Activated B cell treated with CpG ODN at 0.5 μM for 24 hours (primary cell): ENCODE measurements at regions not wholly inside any gene's neighbourhood (a gene's known extent, or its start where the extent isn't known, plus 50 kb on each side); places are given as distances from the start of the nearest gene placed in this dataset.

ENCODE experiments used
- ATAC-seq: fragments of 200-7000 bp; cut with Tn5 transposase; one replicate; pipeline ENCODE4 v1.10.0; 2021; ENCODE audit warnings: low read depth, mild to moderate bottlenecking, moderate library complexity
- CTCF ChIA-PET: fragments of 350-600 bp; sonication (Branson Sonifier 250); formaldehyde crosslinking; loops from one replicate; lab custom pipeline; 2021; ENCODE audit warnings: antibody characterized with exemption; lab: Charles Lee
- POLR2A ChIA-PET: fragments of 350-600 bp; sonication (Branson Sonifier 250); formaldehyde crosslinking; loops from one replicate; lab custom pipeline; 2021; ENCODE audit warnings: antibody characterized with exemption; lab: Charles Lee
- DNase-seq: peaks from one replicate; pipeline ENCODE4 v3.0.0; 2022
- H3K27ac Mint-ChIP-seq: one replicate; pipeline ENCODE4 v1.8.0; 2020; ENCODE audit warnings: mixed read lengths
- H3K27me3 Mint-ChIP-seq: one replicate; pipeline ENCODE4 v1.8.0; 2021; ENCODE audit warnings: mixed read lengths
- H3K36me3 Mint-ChIP-seq: one replicate; pipeline ENCODE4 v1.8.0; 2021; ENCODE audit warnings: low read depth, mixed read lengths
- H3K4me1 Mint-ChIP-seq: one replicate; pipeline ENCODE4 v1.8.0; 2021; ENCODE audit warnings: mixed read lengths
- H3K4me3 Mint-ChIP-seq: one replicate; pipeline ENCODE4 v1.8.0; 2020; ENCODE audit warnings: mild to moderate bottlenecking, mixed read lengths
- H3K9me3 Mint-ChIP-seq: one replicate; pipeline ENCODE4 v1.8.0; 2020; ENCODE audit warnings: mixed read lengths
- intact Hi-C: fragments of 100-400 bp; cut with micrococcal nuclease; formaldehyde crosslinking; loops from one replicate; pipeline ENCODE4 v1.15.1; 2024
- TF ChIP-seq, protein P1 (sequence below): fragments of 200-600 bp; IDR thresholded peaks from one replicate; pipeline ENCODE4 v1.8.0; 2022; ENCODE audit warnings: antibody characterized with exemption, mild to moderate bottlenecking

GRCh38 chr10:8498881-8499280 lies 444.4 kb downstream of the GATA3 start:
- intact Hi-C loops, result no loop called here
- DNase-seq (no peak), ATAC-seq (no peak)
- H3K36me3 Mint-ChIP-seq, result no peaks in the 10 kb centered on the region
- no peaks in the 10 kb centered on the region for H3K4me1 Mint-ChIP-seq
- ChIA-PET CTCF (no interaction called here), POLR2A (no interaction called here)
- H3K9me3 Mint-ChIP-seq, result no peaks in the 10 kb centered on the region
- H3K27me3 Mint-ChIP-seq, result no peaks in the 10 kb centered on the region
- no peak overlapping the region for H3K27ac Mint-ChIP-seq
- TF ChIP-seq, protein P1, sequence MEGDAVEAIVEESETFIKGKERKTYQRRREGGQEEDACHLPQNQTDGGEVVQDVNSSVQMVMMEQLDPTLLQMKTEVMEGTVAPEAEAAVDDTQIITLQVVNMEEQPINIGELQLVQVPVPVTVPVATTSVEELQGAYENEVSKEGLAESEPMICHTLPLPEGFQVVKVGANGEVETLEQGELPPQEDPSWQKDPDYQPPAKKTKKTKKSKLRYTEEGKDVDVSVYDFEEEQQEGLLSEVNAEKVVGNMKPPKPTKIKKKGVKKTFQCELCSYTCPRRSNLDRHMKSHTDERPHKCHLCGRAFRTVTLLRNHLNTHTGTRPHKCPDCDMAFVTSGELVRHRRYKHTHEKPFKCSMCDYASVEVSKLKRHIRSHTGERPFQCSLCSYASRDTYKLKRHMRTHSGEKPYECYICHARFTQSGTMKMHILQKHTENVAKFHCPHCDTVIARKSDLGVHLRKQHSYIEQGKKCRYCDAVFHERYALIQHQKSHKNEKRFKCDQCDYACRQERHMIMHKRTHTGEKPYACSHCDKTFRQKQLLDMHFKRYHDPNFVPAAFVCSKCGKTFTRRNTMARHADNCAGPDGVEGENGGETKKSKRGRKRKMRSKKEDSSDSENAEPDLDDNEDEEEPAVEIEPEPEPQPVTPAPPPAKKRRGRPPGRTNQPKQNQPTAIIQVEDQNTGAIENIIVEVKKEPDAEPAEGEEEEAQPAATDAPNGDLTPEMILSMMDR, result no peak
- H3K4me3 Mint-ChIP-seq, result no peak overlapping the region

DNA sequence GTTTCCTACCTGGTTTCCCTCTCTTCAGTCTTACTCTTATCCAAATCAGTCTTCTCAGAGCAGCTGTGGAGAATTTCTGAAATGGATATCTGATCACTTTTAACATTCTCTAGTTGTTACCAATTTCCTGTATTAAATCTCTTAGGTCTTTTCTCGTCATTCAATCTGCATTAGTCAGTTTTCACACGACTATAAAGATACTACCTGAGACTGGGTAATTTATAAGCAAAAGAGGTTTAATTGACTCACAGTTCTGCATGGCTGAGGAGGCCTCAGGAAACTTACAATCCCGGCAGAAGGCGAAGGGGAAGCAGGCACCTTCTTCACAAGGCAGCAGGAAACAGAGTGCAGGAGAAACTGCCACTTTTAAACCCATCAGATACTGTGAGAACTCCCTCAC lies 444.8 kb downstream of the GATA3 start:
- no peaks in the 10 kb centered on the region for H3K9me3 Mint-ChIP-seq
- ChIA-PET POLR2A (no interaction called here), CTCF (no interaction called here)
- no peak for ATAC-seq
- no peaks in the 10 kb centered on the region for H3K36me3 Mint-ChIP-seq
- intact Hi-C loops, result no loop called here
- no peaks in the 10 kb centered on the region for H3K4me1 Mint-ChIP-seq
- no peaks in the 10 kb centered on the region for H3K27me3 Mint-ChIP-seq
- TF ChIP-seq, protein P1, result no peak
- H3K27ac Mint-ChIP-seq, result no peak overlapping the region
- no peak overlapping the region for H3K4me3 Mint-ChIP-seq
- DNase-seq, result no peak

- TF ChIP-seq, protein P1, result no peak
- Mint-ChIP-seq H3K27me3 (no peaks in the 10 kb centered on the region), H3K36me3 (no peaks in the 10 kb centered on the region), H3K9me3 (no peaks in the 10 kb centered on the region), H3K4me3 (no peak overlapping the region), H3K4me1 (no peaks in the 10 kb centered on the region), H3K27ac (no peak overlapping the region)
- CTCF ChIA-PET, result no interaction called here
- intact Hi-C loops, result no loop called here
- ATAC-seq (no peak), DNase-seq (no peak)
- POLR2A ChIA-PET, result no interaction called here
Measured at GRCh38 chr10:8499752-8500390, 445.4 kb downstream of the GATA3 start.

GRCh38 chr10:8502573-8502972 lies 448.1 kb downstream of the GATA3 start:
- Mint-ChIP-seq H3K4me3 (no peak overlapping the region), H3K27ac (no peak overlapping the region), H3K4me1 (no peaks in the 10 kb centered on the region), H3K9me3 (no peaks in the 10 kb centered on the region), H3K36me3 (no peaks in the 10 kb centered on the region), H3K27me3 (no peaks in the 10 kb centered on the region)
- DNase-seq (no peak), ATAC-seq (no peak)
- intact Hi-C loops, result no loop called here
- CTCF ChIA-PET, result no interaction called here
- TF ChIP-seq, protein P1, result no peak
- POLR2A ChIA-PET, result no interaction called here

DNA sequence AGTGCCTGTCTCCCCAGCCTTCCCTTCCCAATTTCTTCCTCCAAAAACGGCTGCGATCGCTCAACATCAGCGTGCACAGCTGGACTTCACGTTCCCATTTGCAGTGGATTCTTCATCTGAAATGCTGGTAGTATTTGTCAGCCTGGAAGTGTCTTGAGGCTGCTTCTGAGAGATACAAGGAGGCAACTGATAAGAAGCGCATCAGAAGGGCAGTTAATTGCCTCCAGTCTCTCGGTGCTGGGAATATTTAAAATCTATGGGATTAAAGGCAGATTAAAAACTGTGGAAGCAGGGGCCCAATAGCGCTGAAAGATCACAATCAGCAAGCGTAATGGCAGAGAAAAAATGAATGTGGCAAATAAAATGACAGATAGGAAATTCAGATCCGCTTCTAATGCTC lies 450.0 kb downstream of the GATA3 start:
- ChIA-PET CTCF (no interaction called here), POLR2A (no interaction called here)
- ATAC-seq (no peak), DNase-seq (no peak)
- Mint-ChIP-seq H3K4me1 (no peaks in the 10 kb centered on the region), H3K27ac (no peak overlapping the region), H3K27me3 (no peaks in the 10 kb centered on the region), H3K36me3 (no peaks in the 10 kb centered on the region), H3K4me3 (no peak overlapping the region), H3K9me3 (no peaks in the 10 kb centered on the region)
- intact Hi-C loops, result no loop called here
- TF ChIP-seq, protein P1, result no peak
